Smooth muscle cell (in vitro differentiated cells): ENCODE measurements at regions not wholly inside any gene's neighbourhood (a gene's known extent, or its start where the extent isn't known, plus 50 kb on each side); places are given as distances from the start of the nearest gene placed in this dataset.
A peak's percentile ranks its signal among the peaks of the same experiment; 100 is the strongest.

Experiments used
- DNase-seq: peaks from one replicate; lab custom pipeline; 2025; ENCODE audit not compliant: unreplicated experiment; lab: John Stamatoyannopoulos, UW
- H2AFZ ChIP-seq: fragments of 200-600 bp; sonication (generic); 2 replicates; pipeline ENCODE4 v1.6.0; 2016; ENCODE audit warnings: antibody characterized with exemption, low read depth, mild to moderate bottlenecking
- H3F3A ChIP-seq: fragments of 200-600 bp; sonication (generic); 2 replicates; pipeline ENCODE4 v1.6.0; 2017; ENCODE audit warnings: antibody characterized with exemption, low read depth
- H3K27ac ChIP-seq: fragments of 200-600 bp; sonication (generic); 2 replicates; pipeline ENCODE4 v1.5.1; 2016; ENCODE audit warnings: low read depth, mild to moderate bottlenecking
- H3K27me3 ChIP-seq: fragments of 200-600 bp; sonication (generic); 2 replicates; pipeline ENCODE4 v1.6.1; 2016; ENCODE audit warnings: low read depth, mild to moderate bottlenecking
- H3K36me3 ChIP-seq: fragments of 200-600 bp; sonication (generic); 2 replicates; pipeline ENCODE4 v1.5.1; 2016; ENCODE audit warnings: low read depth
- H3K4me1 ChIP-seq: fragments of 200-600 bp; sonication (generic); 2 replicates; pipeline ENCODE4 v1.5.1; 2016; ENCODE audit warnings: low read depth
- H3K4me2 ChIP-seq: fragments of 200-600 bp; sonication (generic); 2 replicates; pipeline ENCODE4 v1.6.0; 2016; ENCODE audit warnings: mild to moderate bottlenecking
- H3K4me3 ChIP-seq: fragments of 200-600 bp; sonication (generic); 2 replicates; pipeline ENCODE4 v1.5.1; 2016; ENCODE audit warnings: mild to moderate bottlenecking
- H3K79me2 ChIP-seq: fragments of 200-600 bp; sonication (generic); 2 replicates; pipeline ENCODE4 v1.6.0; 2016; ENCODE audit warnings: low read depth, mild to moderate bottlenecking
- H3K9ac ChIP-seq: fragments of 200-600 bp; sonication (generic); 2 replicates; pipeline ENCODE4 v1.6.0; 2016; ENCODE audit warnings: low read depth
- H3K9me3 ChIP-seq: fragments of 200-600 bp; sonication (generic); replicated peaks from 2 replicates; pipeline ENCODE4 v1.5.1; 2016; ENCODE audit warnings: low read depth
- H4K20me1 ChIP-seq: fragments of 200-600 bp; sonication (generic); 2 replicates; pipeline ENCODE4 v1.6.0; 2016; ENCODE audit warnings: low read depth
- CTCF ChIP-seq: fragments of 200-600 bp; sonication (generic); IDR thresholded peaks from 2 replicates; pipeline ENCODE4 v1.5.1; 2017; ENCODE audit warnings: borderline replicate concordance, mild to moderate bottlenecking, antibody characterized with exemption; ENCODE audit not compliant: insufficient read depth, poor library complexity, severe bottlenecking
- WGBS: methylation state at CpG from one replicate; pipeline ENCODE4 v1.1.7; 2016; ENCODE audit warnings: low lambda C conversion rate; 5-methylcytosine and 5-hydroxymethylcytosine counted together

DNA sequence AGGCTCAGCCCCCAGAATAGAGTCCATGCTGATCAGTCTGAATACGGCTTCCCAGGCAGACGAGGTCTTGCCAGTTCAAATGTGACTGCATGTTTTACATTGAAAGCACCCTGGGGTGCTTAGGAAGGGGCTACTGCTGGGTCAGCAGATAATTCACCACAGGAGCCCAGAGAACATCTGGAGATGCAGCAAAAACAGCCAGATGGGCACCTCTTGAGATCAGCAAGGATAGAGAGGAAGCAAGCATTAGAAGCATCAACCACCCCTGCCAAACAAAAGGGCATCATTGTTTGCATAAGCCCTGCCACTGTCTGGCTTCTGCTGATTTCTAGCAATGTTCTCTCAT lies 403.1 kb downstream of the RRAGC start:
- no peaks in the 10 kb centered on the region for H3K9me3 ChIP-seq
- no peak for DNase-seq
- H3K4me1 ChIP-seq, result peaks cover 16% of the 10 kb centered on the region
- no peak overlapping the region for H3K4me2 ChIP-seq
- H3K9ac ChIP-seq, result no peak overlapping the region
- TF ChIP-seq CTCF, result no peak
- peaks cover 4% of the 10 kb centered on the region for H3F3A ChIP-seq
- H3K27ac ChIP-seq, result no peak overlapping the region
- H4K20me1 ChIP-seq, result no peaks in the 10 kb centered on the region
- no peaks in the 10 kb centered on the region for H3K27me3 ChIP-seq
- no peak overlapping the region for H3K4me3 ChIP-seq
- no peaks in the 10 kb centered on the region for H3K79me2 ChIP-seq
- H3K36me3 ChIP-seq, result no peaks in the 10 kb centered on the region
- no peak overlapping the region for H2AFZ ChIP-seq
- whole genome bisulfite sequencing, result 95% methylated on average over 2 of the region's 2 CpGs

- no peak for DNase-seq
These were observed 403.6 kb downstream of the RRAGC start for GRCh38 chr1:38455829-38456530.

DNA sequence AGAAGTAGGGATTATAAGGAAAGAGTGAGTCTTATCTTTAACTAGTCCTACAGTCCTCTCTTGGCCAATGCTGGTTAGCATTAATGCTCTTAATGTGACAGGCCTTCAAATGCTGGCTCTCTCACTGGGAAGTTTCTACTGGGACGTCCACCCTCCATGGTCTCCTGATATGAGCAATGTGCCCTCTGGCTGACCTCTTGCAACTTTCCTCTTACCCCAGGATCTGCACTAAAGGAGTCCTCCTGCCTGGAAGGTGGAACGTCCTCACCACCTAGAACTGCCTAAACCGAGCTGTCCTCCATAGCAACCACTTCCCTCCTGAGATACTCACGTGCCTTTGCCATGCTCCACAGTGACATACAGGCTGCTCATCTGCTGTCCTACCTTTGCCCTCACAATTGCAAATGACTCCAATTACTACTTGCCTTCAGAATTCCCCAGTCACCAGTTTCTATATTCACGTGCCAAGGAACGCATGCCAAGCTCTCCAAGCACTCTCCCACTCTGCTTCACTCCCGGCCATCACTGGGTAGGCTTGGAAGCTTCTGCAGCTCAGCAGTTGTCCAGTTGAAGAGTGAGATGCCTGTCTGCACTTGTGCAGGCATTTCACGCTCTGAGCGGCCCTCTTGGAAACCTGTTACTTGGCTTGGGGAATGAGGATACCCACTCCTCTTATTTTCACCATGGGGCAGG lies 404.7 kb downstream of the RRAGC start:
- DNase-seq, result no peak
- Histone ChIP-seq H4K20me1 (no peaks in the 10 kb centered on the region), H3K27me3 (no peaks in the 10 kb centered on the region), H3K4me2 (peak overlapping the region; percentile 3), H3K9me3 (no peaks in the 10 kb centered on the region), H3K9ac (no peak overlapping the region), H3K27ac (peak overlapping the region; percentile 17), H3K4me3 (no peak overlapping the region), H3K79me2 (no peaks in the 10 kb centered on the region), H2AFZ (no peak overlapping the region), H3F3A (peaks cover 4% of the 10 kb centered on the region), H3K4me1 (peaks cover 24% of the 10 kb centered on the region), H3K36me3 (no peaks in the 10 kb centered on the region)
- TF ChIP-seq CTCF, result no peak
- 92% methylated on average over 9 of the region's 9 CpGs for WGBS

More at GRCh38 chr1:38455829-38456530, 403.6 kb downstream of the RRAGC start:
- Histone ChIP-seq H3K4me1 (peaks cover 20% of the 10 kb centered on the region), H3K4me3 (no peak overlapping the region), H3K9ac (no peak overlapping the region), H3K36me3 (no peaks in the 10 kb centered on the region), H3K4me2 (peak overlapping the region; percentile 21), H2AFZ (no peak overlapping the region), H3K27me3 (no peaks in the 10 kb centered on the region), H3K27ac (peak overlapping the region; percentile 17), H4K20me1 (no peaks in the 10 kb centered on the region), H3F3A (peaks cover 4% of the 10 kb centered on the region), H3K9me3 (no peaks in the 10 kb centered on the region), H3K79me2 (no peaks in the 10 kb centered on the region)
- no peak for TF ChIP-seq CTCF
- 54% methylated on average over 16 of the region's 16 CpGs for WGBS
